ENCODE measurements at regions not wholly inside any gene's neighbourhood (a gene's known extent, or its start where the extent isn't known, plus 50 kb on each side); places are given as distances from the start of the nearest gene placed in this dataset.
"Not testable (repeated sequence)": the region's sequence is repeated elsewhere in the genome, so short reads cannot be mapped to it uniquely, and the experiment has no call there.

DNA sequence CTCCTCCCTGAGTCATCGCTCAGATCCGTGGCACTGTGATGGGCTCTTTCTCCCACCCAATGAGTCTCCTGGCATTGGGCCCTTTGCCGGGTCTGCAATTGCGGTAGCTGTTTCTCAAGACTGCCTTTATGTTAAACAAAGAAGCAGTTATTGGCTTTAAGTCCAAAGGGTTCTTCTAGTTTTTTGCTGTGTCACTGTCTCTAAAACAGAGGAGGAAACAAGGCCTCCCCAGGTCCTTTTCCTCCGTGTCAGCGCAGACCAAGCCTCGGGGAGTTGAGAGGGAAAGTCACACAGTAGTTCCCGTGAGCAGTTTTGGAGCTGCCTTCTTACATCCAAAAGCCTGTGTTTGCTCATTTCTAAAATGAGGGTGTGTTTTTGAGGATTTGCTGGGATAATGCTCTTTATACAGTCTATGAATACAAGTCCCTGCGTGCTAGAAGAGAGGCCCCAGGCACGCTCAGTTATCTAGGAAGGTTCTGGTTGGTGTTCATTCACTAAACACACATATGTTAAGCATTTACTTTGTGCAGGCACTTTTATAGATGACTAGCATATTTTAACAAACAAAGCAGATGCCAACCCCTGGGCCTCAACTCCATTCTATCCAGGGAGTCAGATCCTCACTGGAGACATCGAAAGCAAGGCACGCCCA, 126.0 kb upstream of the PZP start:
- no peak for DNase-seq

DNA sequence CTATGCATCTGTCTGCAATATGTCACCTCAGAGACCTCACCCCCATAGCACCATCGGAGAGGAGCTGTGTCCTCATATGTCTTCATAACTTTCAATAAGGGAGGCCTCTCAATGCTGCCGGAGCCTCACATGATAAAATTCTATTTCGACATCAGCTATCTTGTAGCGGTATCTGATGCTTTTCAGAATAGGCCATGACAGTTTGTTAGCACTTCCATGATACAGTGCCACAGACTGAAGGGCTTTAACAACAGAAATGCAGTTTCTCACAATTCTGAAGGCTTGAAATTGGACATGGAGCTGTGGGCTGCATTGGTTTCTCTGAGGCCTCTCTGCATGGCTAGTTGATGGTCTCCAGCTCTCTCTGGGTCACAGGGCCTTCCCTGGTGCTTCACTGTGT, 125.0 kb upstream of the PZP start:
- no peak for DNase-seq

DNA sequence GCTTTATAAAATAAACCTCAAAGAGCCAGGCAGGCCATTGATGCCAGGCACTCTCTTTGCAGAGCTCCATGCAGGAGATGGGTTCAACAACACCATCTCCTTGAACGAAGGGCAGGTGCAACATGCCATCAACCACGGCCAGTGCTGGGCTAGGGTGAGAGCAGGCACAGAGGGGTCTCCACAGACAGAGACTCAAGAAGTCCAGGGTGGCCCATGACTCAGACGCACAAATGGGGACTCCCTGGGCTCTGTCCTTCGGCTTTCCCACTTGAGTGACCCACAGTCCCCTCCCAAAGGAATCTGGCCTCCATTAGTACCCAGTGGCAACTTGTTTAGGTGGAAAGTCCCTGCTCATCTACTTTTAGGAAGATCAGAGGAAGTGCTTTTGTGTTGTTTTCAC, 124.4 kb upstream of the PZP start:
- DNase-seq, result no peak

DNA sequence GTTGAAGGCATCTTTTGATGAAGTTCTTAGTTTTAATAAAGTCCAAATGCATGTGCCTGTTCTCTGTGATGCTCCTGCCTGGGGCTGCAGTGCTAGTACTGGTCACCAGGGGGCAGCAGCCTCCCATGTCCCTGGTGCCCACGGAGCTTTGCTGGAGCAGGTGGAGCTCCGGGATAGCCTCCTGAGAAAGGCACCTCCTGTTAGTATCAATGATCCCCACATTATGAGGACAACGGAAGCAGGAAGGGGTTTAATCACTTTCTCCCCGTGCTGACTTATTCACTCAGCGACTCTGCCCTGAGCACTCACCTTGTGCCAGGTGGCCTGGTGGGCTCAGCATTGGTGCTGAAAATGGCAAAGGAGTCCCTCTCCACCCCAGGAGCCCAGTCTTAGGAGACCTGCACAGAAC, 123.0 kb upstream of the PZP start:
- DNase-seq, result no peak

DNA sequence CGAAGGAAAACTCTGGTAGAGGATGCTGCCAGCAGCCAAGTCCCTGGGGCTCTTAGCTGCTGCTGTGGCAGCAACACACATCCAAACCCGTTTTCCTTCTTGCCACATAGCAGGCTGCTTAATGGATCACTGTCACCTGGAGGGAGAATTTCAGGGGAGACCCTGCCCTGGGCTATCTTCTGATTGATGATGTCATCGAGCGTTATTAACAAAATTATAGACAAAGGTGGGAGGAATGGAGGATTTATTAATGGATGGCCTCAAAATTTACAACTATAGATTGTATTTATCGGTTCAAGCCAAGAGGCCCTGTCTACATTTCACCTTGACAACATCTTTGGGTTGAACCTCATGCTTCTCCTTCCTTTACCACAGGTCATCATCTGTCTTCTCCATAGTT, 120.8 kb upstream of the PZP start:
- no peak for DNase-seq

DNA sequence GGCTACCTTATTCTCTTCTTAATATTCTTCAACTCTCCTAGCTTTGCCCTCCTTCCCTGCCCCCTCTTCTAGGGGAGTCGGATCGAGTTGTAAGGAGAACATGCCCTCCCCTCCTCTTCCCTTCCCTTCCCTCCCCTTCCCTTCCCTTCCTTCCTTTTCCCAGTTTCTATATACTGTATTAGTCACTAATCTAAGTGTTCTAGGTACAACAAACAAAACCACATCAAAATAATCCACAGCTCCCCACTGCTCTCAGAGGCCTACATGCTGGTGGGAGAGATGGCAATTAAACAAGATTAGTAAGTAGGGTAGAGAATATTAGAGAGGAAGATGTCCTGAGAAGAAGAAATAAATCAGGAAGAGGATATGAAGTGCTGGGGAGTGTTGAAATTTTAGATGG, 119.9 kb upstream of the PZP start:
- no peak for DNase-seq

DNA sequence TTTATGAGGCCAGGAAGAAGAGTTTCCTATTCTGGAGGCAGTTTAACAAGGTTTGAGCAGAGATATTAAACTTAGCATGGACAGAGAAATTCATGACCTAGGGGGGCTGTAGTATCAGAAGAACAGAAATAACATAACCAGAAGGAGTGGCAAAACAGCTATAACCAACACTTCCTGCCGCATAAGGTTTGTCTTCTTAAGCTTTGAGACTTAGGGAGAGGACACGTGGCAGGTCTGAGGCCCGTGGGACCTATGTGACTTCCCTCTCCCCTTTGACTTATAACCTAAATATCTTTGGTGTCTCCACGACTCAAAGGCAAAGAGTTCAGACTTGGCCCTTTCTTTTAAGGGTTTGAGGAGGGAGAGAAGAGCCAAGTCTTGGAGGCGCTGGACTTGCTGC, 119.1 kb upstream of the PZP start:
- DNase-seq, result no peak

DNA sequence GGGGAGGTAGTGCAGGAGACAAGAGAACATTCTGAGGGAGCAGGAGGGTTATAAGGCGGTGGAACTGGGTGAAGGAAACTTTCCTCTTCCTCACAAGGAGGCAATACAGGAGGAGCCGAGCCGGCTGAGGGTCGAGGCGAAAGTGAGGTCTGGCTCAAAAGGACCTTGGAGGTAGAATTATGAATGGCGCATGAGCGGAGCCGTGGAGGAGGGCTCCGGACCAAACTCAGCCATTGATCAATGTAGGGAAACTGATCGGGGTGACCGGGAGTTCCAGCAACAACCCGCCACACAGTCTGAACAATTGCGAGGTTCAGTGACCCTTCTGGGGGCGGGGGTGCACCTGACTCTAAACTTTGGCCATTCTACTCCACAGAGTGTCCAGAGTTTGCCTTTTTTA, 118.7 kb upstream of the PZP start:
- DNase-seq, result not testable (repeated sequence)

DNA sequence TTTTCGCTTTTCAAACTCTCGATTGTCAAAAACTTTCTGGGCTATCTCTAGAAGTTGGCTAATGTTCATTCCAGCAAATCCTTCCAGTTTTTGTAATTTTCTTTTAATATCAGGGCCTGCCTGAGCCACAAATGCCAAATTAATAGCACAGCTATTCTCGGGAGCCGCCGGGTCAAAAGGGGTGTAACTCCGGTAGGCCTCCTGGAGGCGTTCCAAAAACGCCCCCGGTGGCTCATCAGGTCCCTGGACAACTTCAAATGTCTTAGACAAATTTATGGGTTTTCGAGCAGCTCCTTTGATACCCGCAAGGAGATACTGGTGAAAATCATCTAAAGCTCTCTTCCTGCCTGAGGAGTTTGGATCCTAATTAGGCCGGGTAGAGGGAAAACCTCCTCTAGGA, 117.9 kb upstream of the PZP start:
- DNase-seq, result no peak

DNA sequence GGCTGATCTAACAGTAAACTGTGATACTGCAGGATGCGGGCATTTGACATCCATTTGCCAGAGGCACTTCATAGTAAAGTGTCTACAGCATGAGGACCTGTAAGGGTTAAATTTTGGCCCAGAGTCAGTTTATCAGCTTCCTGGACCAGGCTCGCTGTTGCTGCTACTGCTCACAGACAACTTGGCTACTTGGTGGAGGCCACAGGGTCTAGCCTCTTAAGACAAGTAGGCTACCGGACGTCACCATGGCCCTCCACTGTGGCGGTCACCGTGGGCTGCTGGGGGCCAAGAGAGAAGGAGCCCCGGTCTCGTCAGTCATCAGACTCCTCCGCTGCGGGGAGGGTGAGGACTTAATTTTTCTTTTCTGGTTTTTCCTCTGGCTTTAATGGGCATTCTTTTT, 117.3 kb upstream of the PZP start:
- no peak for DNase-seq

DNA sequence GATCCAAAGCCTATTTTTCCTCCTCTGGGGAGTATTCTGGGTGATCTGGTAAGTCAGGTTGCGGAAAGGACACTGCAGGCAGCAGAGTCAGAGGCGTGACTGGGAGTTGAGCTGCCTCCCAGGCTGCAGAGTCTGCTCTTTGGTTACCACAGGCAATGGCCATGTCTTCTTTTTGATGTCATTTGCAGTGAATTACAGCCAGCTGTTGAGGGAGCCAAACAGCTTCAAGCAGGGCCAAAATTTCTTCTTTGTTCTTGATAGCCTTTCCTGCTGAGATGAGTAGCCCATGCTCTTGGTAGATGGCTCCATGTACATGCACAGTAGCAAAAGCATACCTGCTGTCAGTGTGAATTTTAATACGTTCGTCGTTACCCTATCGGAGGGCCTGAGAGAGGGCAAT, 116.6 kb upstream of the PZP start:
- no peak for DNase-seq

DNA sequence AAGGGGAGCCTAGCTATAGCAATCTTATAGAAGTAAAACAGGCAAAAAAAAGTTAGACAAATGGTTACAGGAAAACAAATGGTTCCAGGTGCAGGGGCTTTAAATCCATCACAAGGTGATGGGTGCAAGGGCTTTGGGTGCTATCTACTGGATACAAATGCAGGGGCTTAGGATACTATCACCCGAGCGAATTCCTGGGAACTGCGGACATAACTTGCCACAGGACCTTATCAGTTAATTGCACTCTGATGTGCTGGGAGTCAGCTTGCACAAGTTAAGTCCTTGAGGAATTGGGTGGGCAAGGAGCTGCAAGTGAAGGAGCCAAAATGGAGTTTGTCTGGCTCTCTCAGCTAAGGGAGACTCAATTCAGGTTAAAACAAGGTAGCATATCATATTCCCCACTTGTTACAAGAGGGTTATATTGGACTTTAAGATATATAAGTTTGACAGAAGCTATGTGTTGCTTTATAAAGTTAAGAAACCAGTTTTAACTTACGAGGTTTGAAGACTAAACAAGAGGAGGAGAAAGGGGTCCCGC, 115.0 kb upstream of the PZP start:
- no peak for DNase-seq

DNA sequence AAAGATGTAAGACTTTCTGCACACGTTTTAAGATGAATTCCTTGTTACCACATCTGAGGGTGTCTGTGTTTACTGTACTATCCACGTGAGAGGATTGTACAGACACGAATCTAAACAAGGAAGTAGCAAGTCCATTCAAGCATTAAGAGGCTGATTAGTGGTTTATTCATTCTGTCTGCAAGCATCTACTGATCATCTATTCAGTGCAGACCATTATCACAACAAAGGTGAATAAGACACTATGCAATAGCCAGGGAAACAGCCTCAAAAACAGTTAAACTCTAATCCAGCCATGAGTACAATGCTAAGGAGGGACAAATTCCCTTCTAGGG, 111.6 kb upstream of the PZP start:
- peak; percentile 17 for DNase-seq

DNA sequence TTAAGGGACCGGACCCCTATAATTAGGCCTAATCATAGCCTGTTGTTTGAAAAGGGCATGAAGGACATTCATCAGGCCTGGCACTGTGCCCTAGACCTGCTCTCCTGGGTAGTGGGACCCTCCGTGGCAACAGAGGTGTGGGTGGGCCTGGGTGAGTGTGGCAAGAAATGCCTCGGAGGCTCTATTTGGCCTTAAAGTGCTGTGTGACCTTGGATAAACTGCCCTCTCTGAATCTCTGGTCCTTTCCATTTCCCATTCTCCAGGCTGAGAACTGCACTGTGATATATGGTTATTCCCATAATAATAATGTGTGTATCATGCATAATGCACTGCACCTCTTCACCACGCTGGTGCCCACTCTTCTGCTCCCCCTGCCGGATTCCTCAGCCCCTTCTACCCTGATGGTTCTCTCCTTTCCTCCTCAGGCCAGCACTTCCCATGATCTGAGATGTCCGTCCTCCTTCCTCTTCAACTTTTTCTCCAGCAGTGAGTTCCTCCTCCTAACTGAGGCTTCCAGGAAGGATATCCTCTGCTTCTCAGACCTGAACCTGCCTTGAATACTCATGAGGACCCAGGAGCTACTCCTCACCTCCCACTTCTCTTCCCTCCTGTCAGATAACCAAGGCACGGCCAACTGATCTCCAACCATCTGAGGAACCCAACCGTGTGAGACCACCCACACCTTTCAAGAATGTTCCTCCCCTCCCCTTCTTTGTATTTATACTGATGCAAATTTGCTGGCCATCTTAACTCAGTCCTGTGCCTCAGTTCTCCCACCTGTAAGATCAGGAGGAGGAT, 111.0 kb upstream of the PZP start:
- no peak for DNase-seq

DNA sequence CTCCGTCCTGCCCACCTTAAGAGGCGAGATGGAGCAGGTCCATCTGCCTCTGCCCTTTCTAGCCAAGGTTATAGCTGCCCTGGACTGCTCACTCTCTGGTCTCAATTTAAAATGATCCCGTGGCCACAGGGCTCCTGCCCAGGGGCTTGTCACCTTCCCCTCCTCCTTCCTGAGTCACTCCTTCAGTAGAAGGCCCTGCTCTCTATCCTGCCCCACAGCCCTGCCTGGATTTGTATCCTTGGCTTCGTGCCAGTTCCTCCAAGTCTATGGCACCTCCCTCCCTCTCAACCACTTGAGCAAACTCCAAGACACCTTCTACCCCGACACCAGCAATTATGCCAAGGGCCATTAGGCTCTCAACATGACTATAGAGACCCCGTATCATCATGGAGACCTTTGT, 105.3 kb upstream of the PZP start:
- DNase-seq, result not testable (repeated sequence)

DNA sequence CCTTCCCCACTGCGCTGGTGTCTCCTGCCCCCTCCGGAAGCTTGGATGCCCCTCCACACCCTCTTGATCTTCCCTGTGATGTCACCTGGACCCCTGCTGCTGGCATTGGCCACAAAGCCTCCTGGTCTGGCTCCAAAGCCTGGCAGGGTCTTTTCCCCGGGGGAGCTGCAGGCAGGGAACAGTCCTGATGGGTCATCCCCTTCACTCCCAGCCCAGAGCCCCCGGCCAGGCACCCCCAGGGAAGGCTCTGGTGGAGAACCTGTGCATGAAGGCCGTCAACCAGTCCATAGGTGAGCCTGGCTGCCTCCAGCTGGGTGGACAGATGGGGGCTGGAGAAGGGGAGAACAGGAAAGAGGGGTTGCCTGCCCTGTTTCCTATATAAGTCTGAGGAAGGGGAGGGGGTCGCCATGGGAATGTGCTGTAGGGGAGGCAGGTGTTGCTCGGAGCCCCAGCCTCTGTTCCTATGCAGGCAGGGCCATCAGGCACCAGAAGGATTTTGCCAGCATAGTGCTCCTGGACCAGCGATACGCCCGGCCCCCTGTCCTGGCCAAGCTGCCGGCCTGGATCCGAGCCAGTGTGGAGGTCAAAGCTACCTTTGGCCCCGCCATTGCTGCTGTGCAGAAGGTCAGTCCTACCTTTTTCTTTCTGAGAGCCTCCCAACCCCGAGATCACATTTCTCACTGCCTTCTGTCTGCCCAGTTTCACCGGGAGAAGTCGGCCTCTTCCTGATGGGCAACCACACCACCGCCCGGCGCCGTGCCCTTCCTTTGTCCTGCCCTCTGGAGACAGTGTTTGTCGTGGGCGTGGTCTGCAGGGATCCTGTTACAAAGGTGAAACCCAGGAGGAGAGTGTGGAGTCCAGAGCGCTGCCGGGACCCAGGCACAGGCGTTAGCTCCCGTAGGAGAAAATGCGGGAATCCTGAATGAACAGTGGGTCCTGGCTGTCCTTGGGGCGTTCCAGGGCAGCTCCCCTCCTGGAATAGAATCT, 104.5 kb upstream of the PZP start:
- DNase-seq, result not testable (repeated sequence)

DNA sequence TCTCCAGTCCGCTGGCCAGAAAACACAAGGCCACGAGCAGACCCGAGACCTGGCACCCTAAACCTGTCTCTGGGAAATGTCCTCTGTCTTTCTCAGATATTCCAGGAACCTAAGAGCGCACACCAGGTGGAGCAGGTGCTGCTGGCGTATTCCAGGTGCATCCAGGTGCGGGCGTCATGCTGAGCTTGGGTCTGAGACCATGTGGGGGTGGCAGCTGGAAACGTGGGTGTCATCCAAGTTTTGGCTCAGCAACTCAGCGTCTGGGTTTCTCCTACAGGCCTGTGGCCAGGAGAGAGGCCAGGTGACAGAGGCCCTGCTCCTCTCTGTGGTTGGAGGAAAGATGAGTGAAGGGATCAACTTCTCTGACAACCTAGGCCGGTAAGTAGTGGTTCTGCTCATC, 103.3 kb upstream of the PZP start:
- DNase-seq, result not testable (repeated sequence)

DNA sequence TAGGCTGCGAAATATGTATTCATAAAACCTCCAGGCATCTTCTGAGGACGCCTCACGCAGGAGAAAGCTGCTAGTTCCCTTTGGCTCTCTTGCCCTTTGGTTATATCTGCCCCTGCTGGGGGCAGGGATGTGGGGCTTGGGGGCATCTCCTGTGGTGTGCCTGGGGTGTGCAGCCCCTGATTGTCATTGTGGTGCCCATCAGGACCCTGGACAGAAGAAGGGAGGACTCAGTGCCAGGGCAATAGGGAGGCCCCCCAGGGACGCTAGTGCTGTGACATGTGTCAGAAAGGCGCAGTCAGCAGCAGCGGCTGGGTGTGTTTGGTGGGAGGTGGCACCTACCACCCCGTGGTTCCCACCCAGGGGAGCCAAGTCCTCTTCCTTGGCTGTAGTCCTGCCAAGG, 102.5 kb upstream of the PZP start:
- DNase-seq, result not testable (repeated sequence)

DNA sequence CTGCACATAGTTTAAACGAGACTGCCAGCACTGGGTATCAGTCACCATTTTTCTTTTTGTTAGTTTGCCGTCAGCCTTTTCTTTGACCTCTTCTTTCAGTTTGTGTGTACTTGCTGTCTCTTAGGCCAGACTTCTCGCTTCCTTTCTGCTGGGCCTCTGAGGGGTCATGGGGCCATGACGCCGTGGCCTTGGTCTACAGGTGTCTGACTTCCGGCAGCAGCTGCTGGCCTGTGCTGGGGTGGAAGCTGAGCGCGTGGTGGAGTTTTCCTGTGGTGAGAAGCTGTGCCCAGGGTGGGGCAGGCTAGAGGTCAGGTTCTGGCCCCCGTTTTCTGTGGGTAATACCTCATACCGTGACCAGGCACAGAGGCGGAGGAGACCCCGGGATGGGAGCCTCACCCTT, 101.6 kb upstream of the PZP start:
- not testable (repeated sequence) for DNase-seq

DNA sequence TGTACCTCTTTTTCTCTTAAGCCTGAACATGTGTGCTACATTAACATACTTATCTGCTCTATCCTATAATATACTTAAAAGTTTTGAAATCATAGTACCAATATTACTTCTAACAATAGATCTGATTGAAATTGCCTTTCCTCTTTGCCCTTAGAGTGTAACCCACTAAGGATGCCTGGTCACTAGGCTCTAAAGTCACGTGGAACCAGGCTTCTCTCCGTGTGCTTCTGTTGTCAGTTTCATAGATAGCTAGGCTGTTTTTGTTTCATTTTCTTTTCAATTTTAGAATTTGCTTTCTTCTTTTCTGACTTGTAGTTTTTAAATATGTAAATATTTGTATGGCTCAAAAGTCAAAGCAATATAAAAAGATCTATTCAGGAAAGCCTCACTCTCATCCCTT, 100.5 kb upstream of the PZP start:
- not testable (repeated sequence) for DNase-seq

DNA sequence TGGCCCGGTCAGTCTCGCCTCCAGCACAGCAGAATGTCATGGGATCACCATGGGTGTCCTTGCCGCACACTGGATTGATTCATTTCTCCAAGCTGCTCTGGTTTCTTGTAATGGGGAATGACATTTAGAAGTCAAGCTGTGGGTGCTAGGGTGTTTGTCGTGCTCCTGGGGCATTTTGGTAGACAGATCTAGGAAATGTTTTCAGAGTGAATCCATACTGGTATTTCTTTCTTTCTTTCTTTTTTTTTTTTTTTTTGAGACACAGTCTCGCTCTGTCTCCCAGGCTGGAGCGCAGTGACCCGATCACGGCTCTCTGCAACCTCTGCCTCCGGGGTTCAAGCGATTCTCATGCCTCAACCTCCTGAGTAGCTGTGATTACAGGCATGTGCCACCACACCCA, 100.0 kb upstream of the PZP start:
- DNase-seq, result not testable (repeated sequence)

DNA sequence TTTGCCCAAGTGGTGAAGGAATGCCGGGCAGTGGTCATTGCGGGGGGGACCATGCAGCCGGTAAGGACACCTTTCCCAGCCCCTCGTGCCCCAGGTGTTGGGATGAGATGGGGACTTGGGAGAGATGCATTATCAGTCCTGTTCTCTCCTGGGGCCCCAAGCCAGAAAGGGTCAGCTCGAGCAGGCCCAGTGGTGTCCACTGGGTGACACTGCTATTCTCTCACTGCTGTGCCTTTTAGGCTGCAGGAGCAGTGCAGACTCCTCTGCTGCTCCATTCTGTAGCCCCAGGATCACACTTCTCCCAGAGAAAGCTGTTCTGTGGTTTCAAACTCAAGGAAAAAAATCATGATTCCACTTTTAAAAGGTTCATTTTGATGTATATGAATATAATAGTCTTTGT, 99.1 kb upstream of the PZP start:
- not testable (repeated sequence) for DNase-seq

DNA sequence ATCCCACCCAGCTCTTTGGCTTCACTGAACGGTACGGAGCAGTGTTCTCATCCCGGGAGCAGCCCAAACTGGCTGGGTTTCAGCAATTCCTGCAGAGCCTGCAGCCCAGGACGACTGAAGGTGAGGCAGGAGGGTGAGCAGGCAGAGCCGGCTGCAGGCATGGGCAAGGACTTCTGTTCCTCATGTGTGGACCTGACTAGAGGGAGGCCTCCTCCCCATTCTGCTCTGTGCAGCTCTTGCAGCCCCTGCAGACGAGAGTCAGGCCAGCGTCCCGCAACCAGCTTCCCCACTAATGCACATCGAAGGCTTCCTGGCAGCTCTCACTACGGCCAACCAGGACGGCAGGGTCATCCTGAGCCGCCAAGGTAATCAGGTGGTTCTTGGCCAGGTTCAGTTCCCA, 97.8 kb upstream of the PZP start:
- not testable (repeated sequence) for DNase-seq

Measured in DMS153 (cell line).